Activated CD8-positive, alpha-beta memory T cell treated with anti-CD3 and anti-CD28 coated beads for 36 hours (primary cell): ENCODE measurements at regions not wholly inside any gene's neighbourhood (a gene's known extent, or its start where the extent isn't known, plus 50 kb on each side); places are given as distances from the start of the nearest gene placed in this dataset.

Experiments
- CTCF ChIA-PET: fragments of 350-600 bp; sonication (Branson Sonifier 250); formaldehyde crosslinking; loops from one replicate; lab custom pipeline; 2021; ENCODE audit warnings: antibody characterized with exemption; lab: Charles Lee
- POLR2A ChIA-PET: fragments of 350-600 bp; sonication (Branson Sonifier 250); formaldehyde crosslinking; loops from one replicate; lab custom pipeline; 2021; ENCODE audit warnings: antibody characterized with exemption; lab: Charles Lee

DNA sequence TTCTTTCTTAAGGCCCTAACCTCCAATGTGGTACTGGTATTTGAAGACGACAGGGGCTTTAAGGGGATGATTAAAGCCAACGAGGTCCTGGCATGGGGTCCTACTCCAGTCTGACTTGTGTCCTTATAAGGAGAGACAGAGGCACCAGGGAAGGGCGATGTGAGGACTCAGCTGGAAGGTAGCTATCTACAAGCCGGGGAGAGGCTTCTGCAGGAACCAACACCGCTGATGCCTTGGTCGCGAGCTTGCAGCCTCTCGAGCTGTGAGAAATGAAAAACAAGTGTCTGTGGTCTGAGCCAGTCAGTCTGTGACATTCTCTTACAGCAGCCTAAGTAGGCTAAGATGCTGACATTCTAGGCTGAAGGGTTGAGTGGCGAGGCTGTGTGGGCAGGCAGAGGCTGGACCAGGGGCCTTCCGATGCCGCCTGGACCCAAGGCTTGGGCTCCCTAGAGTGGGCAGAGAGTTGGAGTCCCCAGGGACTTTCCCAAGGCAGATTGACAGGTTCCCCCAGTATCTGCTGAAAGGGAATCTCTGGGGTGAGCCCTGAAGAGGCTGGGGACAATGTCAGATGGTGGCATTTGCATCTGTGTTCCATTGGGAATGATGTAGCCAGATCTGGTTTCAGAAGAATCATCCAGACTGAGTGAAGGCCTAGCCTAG is 322.9 kb upstream of the HS6ST1 start:
- ChIA-PET POLR2A (no interaction called here), CTCF (no interaction called here)

DNA sequence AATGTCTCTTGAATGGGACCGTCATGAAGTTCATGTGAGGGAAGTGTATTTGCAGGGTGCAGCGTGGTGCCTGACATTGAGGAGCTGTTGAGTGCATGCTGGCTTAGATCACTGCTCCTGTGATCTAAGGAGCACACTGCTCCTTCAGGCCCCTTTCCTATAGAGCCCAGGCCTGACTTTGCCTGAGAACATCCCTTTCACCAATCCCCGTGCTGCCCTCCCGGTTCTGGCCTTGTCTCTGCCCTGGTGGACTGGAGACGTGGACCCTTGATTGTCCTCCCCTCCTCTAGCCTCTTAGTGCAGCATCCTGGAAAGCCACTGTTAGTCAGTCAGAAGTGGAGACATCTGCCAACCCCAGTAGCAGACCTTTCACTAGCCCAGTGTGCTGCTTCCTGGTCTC is 323.6 kb upstream of the HS6ST1 start:
- POLR2A ChIA-PET: no interaction called here
- CTCF ChIA-PET: no interaction called here

DNA sequence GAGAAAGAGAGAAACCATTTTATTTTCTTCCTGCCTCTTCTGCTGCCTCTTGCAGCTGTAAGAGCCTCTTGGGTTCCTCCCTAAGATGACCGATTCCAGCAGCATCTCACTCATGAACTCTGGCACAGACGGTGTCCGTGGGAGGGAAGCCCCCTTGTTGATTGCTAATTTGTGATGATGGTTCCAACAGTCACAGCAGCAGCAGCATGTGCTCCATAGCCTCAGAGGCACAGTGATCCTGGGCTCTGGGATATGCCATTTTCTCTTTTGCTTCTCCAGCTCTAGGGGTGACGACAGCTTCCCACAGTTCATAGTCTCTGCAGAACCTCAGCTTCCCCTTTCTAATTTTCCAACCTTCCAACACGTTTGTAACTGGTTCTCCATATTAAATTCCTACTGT is 324.2 kb upstream of the HS6ST1 start:
- ChIA-PET CTCF (no interaction called here), POLR2A (no interaction called here)

DNA sequence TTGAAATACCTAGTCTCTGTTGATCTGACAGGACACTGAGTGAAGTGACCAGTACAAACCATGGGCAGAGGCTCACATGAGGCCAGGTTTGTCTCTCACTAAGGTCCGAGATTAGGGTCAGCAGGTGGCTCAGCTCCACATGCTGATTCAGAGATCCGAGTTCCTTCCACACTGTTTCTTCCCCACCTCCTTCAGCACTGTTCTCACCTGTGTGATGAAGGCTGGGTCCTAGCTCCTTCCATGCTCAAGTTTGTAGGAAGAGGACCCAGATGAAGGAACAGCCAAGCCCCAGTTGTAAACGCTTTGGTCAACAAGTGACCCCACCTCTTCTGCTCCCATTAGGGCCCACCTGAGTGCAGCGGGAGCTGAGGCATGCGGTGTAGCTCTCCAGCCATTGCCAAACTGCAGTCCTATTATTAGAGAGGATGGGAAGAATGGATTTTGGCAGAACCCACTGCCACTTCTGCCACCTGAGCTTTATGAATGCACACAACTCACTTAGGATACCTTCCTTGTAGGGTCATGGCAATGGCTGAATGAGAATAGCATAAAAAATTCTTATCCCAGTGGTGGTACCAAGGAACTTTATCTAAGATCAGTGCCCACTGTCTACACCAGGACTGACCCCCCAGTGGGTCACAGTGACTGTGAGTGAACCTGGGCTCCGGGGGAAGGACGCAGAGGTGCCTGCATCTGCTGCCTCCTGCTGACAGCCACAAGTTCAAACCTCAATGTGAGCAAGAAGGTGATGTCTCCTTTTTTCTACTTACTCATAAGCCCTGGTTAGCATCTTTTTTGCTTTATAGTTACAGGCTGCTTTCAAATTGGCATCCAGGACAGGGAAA is 324.8 kb upstream of the HS6ST1 start:
- ChIA-PET POLR2A (no interaction called here), CTCF (no interaction called here)

DNA sequence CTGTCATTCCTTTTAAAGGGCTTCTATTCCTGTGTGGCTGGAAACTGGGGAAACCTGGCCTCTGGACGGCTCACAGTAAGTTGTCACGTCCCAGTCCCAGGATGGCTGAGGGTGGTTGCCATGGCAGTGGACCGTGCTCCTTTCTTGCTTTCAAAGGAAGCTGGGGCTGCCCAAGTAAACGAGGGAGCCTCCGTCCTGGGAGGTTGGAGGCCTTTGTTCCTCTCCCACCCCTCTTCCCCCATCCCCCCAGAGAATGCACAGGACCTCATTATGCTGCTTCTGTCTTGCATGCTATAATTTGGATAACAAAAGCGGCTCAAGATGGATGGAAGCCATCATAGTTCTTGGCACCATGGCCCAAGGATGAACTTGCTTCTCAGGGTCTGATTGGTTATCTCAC is 325.5 kb upstream of the HS6ST1 start:
- ChIA-PET POLR2A (no interaction called here), CTCF (no interaction called here)

DNA sequence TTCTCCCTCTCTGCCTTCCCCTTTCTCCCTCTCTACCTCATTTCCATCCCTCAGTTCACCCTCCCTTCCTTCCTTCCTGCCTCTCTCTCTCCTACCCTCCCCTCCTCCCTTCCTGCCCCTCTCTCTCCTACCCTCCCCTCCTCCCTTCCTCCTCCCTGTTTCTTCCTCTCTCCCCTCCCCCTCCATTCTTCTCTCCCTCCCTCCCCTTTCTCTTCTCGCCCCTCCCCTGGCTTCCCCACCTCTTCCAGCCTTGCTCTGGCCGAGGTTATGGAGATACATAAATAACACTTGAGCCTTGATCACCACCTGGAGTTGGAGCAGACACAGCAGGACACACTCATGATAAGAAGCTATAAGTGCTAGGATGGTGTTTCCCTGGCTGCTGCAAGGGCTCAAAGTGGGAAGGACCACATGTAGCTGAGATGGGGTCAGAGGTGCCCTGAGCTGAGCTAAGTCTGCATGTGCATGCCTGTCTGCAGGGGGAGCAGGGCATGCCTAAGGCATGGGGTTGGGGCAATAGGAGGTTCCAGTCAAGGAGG is 326.1 kb upstream of the HS6ST1 start:
- ChIA-PET CTCF (no interaction called here), POLR2A (no interaction called here)

DNA sequence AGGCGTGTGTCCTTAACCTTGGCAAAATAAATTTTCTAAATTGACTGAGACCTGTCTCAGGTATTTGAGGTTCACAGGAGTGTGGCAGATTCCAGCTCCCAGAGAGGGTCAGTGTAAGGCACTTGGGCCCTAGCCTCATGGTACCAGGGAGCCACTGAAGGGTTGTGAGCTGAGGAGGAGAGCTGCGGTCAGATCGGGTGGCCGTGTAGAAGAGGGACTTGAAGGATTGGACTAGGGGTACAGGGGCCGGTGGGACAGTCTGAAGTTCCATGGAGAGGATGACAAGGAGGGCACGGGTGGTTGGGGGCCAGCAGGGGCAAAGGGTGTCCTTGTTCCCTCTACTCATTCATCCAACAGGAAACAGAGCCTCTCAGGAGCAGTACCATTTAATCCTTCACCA is 327.0 kb upstream of the HS6ST1 start:
- CTCF ChIA-PET: no interaction called here
- POLR2A ChIA-PET: no interaction called here

DNA sequence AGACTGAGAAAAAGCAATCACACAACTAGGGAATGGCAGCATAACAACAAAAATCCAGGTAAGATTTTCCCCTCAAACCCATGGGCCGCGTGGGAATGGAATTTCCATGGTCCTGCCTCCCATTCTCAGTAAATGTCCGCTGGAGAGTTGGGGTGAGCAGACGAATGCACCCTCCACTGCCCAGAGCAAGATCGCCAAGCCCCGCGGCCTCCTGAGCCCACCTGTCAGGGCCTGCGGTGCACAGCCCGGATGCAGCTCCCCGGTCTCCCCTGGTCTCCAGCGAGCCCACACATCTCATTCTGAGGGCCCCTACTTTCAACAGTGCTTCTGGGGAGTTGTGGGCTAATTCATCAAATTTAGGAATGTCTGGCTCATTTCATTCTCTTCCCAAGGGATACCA is 327.4 kb upstream of the HS6ST1 start:
- POLR2A ChIA-PET: no interaction called here
- CTCF ChIA-PET: no interaction called here

DNA sequence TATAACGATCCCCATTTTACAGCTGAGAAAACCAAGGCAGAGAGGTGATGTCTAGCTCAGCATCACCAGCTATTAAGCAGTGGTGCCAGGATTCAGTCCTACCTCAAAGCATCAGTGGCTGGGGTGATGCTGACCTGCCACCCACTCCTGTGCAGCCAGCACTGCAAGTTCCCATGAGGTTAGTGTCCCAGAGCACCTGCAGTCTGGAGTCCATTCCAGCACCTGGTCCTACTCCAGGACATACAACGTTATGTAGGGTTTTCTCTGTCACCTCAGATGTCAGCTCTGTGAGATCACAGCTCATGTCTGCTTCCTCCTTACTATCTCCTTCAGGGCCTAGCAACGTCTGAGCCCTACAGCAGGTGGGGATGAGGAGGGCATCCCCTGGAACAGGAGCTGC is 328.0 kb upstream of the HS6ST1 start:
- ChIA-PET CTCF (no interaction called here), POLR2A (no interaction called here)

DNA sequence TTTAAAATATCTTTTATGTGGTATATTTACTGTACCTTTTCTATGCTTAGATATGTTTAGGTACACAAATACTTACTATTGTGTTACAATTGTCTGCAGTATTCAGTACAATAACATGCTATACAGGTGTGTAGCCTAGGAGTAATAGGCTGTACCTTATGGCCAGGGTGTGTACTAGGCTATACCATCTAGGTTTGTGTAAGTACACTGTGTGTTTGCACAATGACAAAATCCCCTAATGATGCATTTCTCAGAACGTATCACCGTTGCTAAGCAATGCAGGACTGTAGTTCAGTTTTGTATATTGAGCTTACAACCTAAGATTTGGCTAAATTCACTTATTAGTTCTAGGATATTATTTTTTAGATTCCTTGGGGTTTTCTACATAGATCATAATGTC is 332.3 kb upstream of the HS6ST1 start:
- POLR2A ChIA-PET: no interaction called here
- CTCF ChIA-PET: no interaction called here

DNA sequence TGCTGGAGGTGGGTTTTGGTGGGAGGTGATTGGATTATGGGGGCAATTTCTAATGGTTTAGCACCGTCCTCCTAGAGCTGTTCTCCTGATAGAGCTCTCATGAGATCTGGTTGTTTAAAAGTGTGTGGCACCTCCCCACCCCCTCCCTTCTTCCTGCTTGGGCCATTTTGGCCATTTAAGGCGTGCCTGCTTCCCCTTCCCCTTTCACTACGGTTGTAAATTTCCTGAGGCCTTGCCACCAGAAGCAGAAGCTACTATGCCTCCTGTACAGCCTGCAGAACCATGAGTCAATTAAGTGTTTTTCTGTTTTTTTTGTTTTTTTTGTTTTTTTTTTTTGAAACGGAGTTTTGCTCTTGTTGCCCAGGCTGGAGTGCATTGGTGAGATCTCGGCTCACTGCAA is 335.7 kb upstream of the HS6ST1 start:
- ChIA-PET POLR2A (no interaction called here), CTCF (no interaction called here)

DNA sequence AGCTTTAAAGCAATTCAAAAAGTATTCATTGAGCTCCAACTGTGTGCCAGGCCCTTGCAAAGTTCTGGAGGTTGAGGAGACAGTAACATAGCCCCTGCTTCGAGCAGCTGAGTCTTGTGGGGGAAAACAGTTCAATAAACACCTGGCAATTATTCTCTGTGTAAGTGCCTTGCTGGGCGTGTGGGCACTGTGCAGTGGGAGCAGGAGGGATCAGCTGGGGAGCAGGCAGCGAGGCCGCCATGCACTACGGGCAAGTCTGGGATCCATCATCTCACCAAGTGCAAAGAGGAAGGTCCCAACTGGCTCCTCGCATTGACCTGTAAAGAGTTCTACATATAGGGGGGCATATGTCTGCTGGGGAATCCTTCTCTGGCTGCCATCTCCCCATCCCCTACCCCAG is 342.2 kb upstream of the HS6ST1 start:
- CTCF ChIA-PET: no interaction called here
- POLR2A ChIA-PET: no interaction called here

DNA sequence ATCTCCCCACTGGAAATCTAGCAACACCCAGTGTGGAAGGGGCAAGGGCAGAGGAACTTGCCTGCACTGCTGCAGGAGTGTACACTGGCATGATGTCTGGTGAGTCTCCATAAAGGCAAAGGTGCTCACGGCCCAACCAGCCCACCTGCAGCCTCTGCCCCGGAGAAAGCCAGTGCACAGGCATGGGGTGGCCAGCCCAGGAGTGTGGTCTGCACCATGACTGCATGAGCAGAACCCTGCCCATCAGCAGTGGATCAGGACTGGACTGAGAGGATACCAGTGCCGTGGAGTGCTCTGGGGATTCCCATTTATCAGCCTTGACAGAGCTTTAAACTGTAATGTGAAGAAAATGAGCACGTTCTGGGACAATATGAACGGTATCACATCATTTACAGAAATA is 342.6 kb upstream of the HS6ST1 start:
- CTCF ChIA-PET: no interaction called here
- POLR2A ChIA-PET: no interaction called here

DNA sequence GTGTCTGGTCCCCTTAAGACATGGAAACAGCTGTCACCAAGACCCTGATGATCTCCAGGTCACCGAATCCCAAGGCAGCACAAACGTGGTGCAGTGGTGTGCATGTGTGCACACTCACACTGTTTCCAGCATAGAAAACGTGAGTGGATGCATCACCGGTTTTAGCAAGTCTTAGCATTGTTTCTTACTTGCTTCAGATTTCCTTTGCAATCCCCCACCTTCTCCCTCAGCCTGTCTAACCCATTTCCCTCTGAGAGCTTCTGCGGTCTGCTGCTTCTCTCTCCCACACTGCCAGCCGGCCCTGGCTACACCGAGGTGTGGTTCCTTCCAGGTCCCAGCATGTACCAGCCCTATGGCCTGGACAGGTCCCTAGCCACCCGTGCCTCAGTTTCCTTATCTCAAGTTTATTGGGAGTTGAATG is 343.4 kb upstream of the HS6ST1 start:
- ChIA-PET CTCF (no interaction called here), POLR2A (no interaction called here)

DNA sequence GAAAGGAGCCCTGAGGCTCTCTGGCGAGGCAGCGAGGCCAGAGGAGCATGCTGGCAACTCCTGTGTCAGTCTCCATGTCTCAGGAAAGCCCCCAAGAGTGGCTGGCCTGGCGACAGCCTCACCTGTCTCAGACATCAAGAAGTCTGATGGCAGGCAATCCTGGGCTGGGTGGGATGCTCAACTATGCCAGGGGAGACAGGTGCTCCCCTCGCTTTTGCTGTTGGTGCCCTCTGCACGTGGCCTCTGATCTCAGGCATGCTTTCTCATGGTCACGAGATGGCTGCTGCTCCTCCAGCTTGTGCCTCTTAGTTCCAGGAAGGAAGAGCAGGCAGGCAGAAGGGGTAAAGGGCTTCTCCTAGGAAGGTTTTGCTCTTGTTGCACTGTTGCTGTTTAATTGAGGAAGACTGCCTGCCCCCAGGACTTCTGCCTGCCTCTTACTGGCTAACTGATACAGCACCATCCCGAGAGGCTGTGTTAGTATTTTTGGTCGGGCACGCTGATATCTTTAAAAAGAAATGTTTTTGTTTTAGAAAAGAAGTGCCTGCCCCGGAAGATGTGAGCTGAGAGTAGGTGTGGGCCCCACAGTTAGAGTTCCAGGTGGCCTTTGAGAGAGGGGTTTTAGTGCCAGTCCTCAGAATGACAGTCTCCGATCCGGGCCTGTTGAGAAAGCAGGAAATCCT is 344.8 kb upstream of the HS6ST1 start:
- ChIA-PET POLR2A (no interaction called here), CTCF (no interaction called here)

DNA sequence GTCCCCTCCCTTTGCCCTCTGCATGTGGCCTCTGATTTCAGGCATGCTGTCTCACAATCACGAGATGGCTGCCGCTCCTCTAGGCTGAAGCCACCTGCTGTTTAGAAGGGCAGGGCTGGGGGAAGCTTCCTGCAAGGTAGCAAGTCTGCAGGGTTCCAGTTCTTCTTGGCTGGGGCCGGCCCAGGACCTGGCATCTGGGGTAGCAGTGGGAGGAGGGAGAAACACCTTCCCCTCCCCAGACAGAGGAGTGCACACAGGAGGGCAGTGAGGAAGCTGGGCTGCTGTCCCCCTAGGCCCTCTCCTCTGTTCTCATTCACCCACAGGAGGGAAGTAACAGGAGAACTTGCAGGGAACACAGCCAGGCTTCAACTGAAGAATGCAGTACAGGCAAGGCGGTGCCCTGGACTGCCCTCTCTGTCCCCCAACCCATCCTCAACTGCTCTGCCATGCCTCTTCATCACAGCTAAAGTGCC is 345.9 kb upstream of the HS6ST1 start:
- ChIA-PET POLR2A (no interaction called here), CTCF (no interaction called here)

DNA sequence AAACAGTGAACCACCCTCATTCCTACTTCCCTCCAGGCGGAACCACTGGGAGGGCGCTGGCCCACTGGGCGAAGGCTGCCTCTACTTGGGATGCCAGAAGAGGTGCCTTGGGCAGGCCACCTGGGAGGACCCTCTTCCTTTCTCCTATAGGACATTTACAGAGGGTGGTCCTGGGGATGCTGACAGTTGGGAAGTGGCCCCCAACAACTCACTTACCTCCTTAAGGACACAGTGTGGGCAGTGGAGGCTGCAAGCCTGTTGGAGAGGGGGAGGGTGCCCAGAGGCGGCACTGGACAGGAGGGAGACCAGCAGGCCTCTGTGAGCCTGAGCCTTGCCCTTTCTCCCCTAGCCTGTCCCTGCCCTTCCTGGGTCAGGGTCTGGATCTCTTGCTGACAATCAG is 346.4 kb upstream of the HS6ST1 start:
- ChIA-PET POLR2A (no interaction called here), CTCF (no interaction called here)

DNA sequence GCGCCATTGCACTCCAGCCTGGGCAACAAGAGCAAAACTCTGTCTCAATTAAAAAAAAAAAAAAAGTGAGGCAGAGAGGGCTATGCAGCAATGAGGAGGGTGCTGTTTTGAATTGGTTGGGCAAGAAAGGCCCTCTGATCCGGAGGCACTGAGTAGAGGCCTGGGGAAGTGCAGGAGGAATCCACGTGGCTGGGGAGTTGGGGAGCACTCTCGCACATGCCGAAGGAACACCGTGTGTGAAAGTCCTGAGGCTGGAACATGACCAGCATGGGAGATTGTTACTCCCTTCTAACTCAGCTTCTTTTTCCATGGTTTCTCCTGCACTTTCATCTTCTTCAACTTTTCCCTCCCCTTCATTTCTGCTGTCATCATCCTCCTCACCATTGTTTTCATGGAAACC is 347.9 kb upstream of the HS6ST1 start:
- ChIA-PET POLR2A (no interaction called here), CTCF (no interaction called here)

DNA sequence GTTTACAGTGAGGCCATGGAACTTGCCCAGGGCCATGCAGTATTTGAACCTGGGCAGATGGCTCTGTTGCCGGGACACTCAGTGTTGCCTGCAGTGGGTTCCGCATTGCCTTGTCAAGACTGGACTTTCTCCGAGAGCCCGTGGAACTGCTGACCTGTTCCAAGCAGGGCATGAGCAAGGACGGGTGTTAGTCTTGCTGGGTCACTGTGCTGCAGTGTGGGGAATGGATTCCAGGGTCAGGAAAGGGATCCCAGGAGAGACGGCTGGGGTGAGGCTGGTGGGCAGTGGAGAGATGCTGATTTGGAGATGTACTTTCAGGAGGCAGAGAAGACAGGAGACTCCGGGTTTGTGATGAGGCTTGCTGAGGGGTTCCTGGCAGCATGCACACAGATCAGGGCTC is 348.7 kb upstream of the HS6ST1 start:
- ChIA-PET CTCF (no interaction called here), POLR2A (no interaction called here)

DNA sequence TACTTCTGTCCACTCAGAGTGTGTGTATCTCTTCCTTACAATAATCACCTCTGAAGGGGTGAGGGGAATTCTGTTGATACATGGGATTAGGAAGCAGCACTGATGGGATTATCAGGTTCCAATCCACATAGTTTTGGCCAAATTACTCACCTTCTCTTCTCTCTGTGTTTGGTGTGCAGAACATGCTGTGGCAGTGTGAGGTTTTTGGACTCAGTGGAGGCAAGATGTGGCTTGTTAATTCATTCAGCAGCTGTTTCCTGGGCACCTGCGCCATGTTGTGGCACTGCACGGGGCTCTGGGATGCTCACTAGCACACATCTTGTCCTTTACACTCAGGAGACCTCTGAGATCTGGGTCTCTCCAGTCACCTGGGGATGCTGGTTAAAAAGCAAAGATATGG is 350.3 kb upstream of the HS6ST1 start:
- CTCF ChIA-PET: no interaction called here

DNA sequence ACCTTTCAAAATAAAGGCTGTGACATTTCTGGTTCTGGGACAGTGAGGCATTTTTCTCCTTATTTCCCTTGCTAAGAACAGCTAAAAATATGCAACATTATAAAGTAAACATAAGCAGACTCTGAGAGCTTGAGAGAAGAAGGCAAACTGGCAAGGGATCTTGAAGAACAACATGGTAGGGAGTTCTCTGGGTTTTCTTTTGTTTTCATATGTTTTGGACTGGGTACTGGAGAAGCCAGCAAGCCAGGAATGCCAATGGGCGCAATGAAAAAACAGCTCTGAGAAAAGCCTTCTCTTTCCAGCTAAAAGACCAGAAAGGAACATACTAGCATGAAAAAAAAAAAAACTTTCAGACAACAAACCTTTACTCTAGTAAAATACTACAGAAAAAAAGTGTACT is 351.4 kb upstream of the HS6ST1 start:
- POLR2A ChIA-PET: no interaction called here
- CTCF ChIA-PET: no interaction called here

More for the DNA sequence above, 350.3 kb upstream of the HS6ST1 start:
- POLR2A ChIA-PET: no interaction called here
